Activated CD4-positive, alpha-beta memory T cell treated with anti-CD3 and anti-CD28 coated beads for 36 hours (primary cell): ENCODE measurements at regions not wholly inside any gene's neighbourhood (a gene's known extent, or its start where the extent isn't known, plus 50 kb on each side); places are given as distances from the start of the nearest gene placed in this dataset.
"Not testable (repeated sequence)": the region's sequence is repeated elsewhere in the genome, so short reads cannot be mapped to it uniquely, and the experiment has no call there.

Experiments used
- CTCF ChIA-PET: fragments of 350-600 bp; sonication (Branson Sonifier 250); formaldehyde crosslinking; loops from one replicate; lab custom pipeline; 2021; ENCODE audit warnings: antibody characterized with exemption, inconsistent platforms; lab: Charles Lee
- POLR2A ChIA-PET: fragments of 350-600 bp; sonication (Branson Sonifier 250); formaldehyde crosslinking; loops from one replicate; lab custom pipeline; 2021; ENCODE audit warnings: antibody characterized with exemption; lab: Charles Lee
- DNase-seq: peaks from one replicate; pipeline ENCODE4 v3.0.0-alpha.2; 2020
- H3K27ac Mint-ChIP-seq: one replicate; pipeline ENCODE4 v1.8.0; 2021; ENCODE audit warnings: mixed read lengths
- H3K27me3 Mint-ChIP-seq: one replicate; pipeline ENCODE4 v1.8.0; 2021; ENCODE audit warnings: mixed read lengths
- H3K36me3 Mint-ChIP-seq: one replicate; pipeline ENCODE4 v1.8.0; 2021; ENCODE audit warnings: mixed read lengths
- H3K4me1 Mint-ChIP-seq: one replicate; pipeline ENCODE4 v1.8.0; 2021; ENCODE audit warnings: low read depth, mixed read lengths
- H3K4me3 Mint-ChIP-seq: one replicate; pipeline ENCODE4 v1.8.0; 2021; ENCODE audit warnings: mild to moderate bottlenecking, mixed read lengths
- H3K9me3 Mint-ChIP-seq: one replicate; pipeline ENCODE4 v1.8.0; 2021; ENCODE audit warnings: mixed read lengths
- intact Hi-C: fragments of 100-400 bp; cut with micrococcal nuclease; formaldehyde crosslinking; loops from one replicate; pipeline ENCODE4 v1.15.1; 2023

DNA sequence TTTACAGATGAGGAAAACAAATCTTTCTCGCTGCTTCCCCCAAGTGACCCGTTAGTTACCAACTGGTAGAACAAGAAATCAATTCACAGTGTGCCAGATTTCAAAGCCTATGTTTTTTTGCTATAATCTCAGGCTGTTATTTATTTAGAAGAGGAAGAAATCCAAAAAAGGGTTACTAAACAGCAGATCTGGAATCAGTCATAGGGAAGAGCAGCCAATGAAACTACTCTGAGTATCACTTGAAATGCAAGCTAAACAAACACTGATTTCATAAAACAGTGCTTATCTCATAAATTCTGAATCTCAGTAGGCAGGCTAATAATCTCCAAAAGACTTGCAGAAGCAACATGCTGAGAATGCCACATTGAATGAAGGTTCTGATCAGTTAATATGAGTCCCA is 829.5 kb upstream of the ACO1 start:
- no peaks in the 10 kb centered on the region for H3K4me1 Mint-ChIP-seq
- ChIA-PET POLR2A (no interaction called here), CTCF (no interaction called here)
- intact Hi-C loops = no loop called here
- no peaks in the 10 kb centered on the region for H3K27me3 Mint-ChIP-seq
- no peaks in the 10 kb centered on the region for H3K36me3 Mint-ChIP-seq
- H3K27ac Mint-ChIP-seq = no peak overlapping the region
- H3K9me3 Mint-ChIP-seq = no peaks in the 10 kb centered on the region
- H3K4me3 Mint-ChIP-seq = no peak overlapping the region
- DNase-seq = no peak

DNA sequence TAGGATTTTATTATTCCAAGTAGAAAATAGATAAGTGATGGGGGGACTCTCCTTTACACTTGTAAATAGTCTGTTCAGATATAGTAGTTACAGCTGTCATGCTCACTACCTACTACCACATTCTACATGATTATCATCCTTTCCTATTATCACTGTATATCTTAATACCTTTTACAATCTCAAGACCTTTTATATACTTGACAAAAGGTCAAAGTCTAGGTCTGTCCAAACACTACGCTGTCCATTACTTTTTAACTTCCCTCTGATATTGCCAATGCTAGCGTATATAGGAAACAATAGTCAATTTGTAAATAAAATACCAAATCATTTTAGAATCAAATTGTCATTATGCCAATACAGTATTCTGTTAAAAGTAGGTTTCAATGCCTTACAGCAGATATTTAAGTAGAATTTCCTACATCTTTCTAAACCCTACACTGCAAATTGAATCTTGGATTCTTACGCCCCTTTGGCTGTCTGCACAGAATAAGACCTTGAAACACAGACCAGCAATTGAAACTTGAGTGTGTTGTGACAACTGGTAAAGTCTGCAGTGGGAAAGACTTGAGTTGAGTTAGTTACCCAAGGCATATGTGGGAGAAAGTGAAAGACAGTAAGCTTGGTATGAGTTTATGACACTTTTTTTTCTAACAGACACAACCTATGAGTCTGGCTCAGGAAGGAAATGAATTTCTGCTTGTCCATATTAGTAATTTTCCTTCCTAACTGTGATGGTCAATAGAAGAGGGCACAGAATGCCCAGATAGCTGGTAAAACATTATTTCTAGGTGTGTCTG is 827.6 kb upstream of the ACO1 start:
- ChIA-PET CTCF (no interaction called here), POLR2A (no interaction called here)
- H3K27me3 Mint-ChIP-seq = no peaks in the 10 kb centered on the region
- no peak overlapping the region for H3K27ac Mint-ChIP-seq
- no peak overlapping the region for H3K4me3 Mint-ChIP-seq
- no peak for DNase-seq
- no peaks in the 10 kb centered on the region for H3K9me3 Mint-ChIP-seq
- intact Hi-C loops = no loop called here
- H3K4me1 Mint-ChIP-seq = no peaks in the 10 kb centered on the region
- no peaks in the 10 kb centered on the region for H3K36me3 Mint-ChIP-seq

DNA sequence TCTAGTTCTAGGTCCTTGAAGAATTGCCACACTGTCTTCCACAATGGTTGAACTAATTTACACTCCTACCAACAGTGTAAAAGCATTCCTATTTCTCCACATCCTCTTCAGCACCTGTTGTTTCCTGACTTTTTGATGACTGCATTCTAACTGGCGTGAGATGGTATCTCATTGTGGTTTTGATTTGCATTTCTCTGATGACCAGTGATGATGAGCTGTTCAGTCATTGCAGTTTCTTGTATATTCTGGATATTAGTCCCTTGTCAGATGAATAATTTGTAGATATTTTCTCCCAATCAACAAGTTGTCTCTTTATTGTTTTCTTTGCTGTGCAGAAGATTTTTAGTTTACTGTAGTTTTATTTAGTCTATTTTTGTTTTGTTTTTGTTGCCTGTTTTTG is 812.3 kb upstream of the ACO1 start:
- H3K36me3 Mint-ChIP-seq, CTCF ChIA-PET: not testable (repeated sequence)

DNA sequence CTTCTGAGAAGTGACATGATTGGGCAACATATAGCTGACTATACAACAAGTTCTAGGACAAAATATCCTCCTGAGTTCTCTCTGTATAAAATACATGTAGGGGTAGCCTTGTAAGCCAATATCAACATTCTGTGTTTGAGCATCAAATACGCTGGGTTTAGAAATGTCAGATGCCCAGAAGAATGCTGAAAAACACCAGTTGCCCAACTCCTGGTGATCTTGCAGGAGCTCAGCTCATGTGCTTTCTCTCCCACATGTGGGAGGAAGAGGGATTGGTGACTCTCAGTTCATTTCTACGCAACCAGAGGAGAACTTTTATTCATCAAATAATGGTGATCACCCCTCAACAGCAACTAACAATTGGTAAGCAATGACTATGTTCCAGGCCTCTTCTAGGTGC is 810.9 kb upstream of the ACO1 start:
- peaks cover 10% of the 10 kb centered on the region for H3K9me3 Mint-ChIP-seq
- peaks cover 3% of the 10 kb centered on the region for H3K36me3 Mint-ChIP-seq
- intact Hi-C loops = no loop called here
- CTCF ChIA-PET = no interaction called here
- H3K4me3 Mint-ChIP-seq = no peak overlapping the region
- H3K4me1 Mint-ChIP-seq = peaks cover 5% of the 10 kb centered on the region
- POLR2A ChIA-PET = no interaction called here
- no peak overlapping the region for H3K27ac Mint-ChIP-seq
- no peak for DNase-seq
- H3K27me3 Mint-ChIP-seq = no peaks in the 10 kb centered on the region

More for the DNA sequence above, 812.3 kb upstream of the ACO1 start:
- H3K4me1 Mint-ChIP-seq, intact Hi-C loops, POLR2A ChIA-PET, H3K27me3 Mint-ChIP-seq, DNase-seq, H3K27ac Mint-ChIP-seq, H3K4me3 Mint-ChIP-seq: not testable (repeated sequence)
- H3K9me3 Mint-ChIP-seq = peaks cover 10% of the 10 kb centered on the region

DNA sequence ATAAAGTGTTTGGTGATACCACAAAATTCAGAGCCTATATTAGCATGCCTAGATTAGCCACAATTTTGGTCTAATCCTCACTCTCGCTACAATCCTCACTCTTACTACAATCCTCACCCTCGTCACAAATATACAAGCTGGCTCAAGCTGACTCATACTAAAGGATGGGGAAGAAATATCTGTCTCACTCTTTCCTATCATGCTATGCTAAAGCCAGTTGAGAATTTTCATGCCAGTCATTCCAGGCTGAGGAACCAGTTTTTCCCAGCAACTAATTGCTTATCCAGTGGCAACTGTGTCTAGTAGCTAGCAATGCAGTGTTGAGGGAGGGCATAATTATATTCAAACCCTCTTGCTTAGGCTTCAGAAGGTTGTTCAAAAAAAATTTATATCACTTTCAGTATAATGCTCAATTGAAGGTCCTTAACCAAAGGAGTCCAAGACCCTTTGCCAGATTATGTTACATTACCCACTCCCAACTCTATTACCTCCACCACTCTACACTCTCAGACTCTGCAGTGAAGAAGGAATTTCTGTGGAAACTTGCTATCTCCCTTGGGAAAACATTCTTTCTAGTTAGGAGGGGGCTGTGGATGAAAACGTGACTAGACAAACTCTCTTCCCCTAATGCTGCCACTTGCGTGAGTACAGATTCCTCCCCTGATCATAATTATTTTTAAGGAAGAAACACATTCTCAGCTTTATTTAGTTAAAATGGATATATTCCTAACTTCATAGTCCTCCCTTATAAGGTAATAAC is 810.3 kb upstream of the ACO1 start:
- Mint-ChIP-seq H3K36me3 (peaks cover 3% of the 10 kb centered on the region), H3K4me3 (no peak overlapping the region), H3K27ac (no peak overlapping the region), H3K9me3 (peaks cover 10% of the 10 kb centered on the region), H3K4me1 (peaks cover 5% of the 10 kb centered on the region), H3K27me3 (no peaks in the 10 kb centered on the region)
- POLR2A ChIA-PET = interaction anchor here (0.8 kb wide), 1 partner anchor 12 kb away, joined by 3 read pairs; no protein-coding TSS in a partner anchor
- CTCF ChIA-PET = no interaction called here
- intact Hi-C loops = no loop called here
- no peak for DNase-seq

DNA sequence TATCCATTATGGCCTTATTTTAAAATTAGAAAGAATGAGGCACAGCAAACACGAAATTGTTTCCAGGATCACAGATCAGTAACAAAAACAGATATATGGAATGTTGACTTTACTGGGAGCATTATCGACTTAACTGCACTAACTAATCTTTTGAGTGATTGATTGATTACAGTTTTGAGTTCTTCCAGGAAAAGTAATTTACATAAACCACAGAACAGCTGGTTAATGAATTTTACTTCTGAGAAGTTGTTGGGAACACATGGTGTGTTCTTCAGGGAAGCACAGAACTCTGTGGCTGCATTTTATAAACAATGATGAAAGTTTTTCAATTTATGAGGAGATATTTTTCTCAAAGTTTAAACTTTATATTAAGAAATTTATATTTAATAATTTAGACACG is 802.4 kb upstream of the ACO1 start:
- Mint-ChIP-seq H3K27me3 (no peaks in the 10 kb centered on the region), H3K4me1 (no peaks in the 10 kb centered on the region), H3K36me3 (no peaks in the 10 kb centered on the region), H3K9me3 (no peaks in the 10 kb centered on the region), H3K4me3 (no peak overlapping the region), H3K27ac (no peak overlapping the region)
- ChIA-PET CTCF (no interaction called here), POLR2A (no interaction called here)
- intact Hi-C loops = no loop called here
- no peak for DNase-seq

DNA sequence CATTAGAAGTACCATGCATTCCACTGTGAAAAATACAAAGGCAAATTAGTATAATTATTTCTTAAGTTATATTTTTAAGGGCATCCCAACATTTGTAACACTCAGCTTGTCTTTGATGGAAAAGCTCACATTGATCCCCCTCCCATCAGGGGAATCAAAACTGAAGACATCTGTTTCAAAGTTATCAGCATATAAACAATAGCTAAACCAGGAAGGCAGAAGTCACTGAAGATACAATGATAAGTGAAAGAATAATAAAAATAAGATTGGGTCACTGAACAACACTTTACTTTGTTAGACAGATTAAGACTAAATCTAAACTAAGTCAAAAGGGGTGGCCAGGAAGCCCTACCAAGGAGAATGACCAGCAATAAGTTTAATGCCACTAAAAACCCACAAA is 801.9 kb upstream of the ACO1 start:
- ChIA-PET CTCF (no interaction called here), POLR2A (no interaction called here)
- H3K36me3 Mint-ChIP-seq = no peaks in the 10 kb centered on the region
- DNase-seq = no peak
- no peaks in the 10 kb centered on the region for H3K9me3 Mint-ChIP-seq
- intact Hi-C loops = no loop called here
- no peaks in the 10 kb centered on the region for H3K4me1 Mint-ChIP-seq
- no peak overlapping the region for H3K4me3 Mint-ChIP-seq
- H3K27ac Mint-ChIP-seq = no peak overlapping the region
- H3K27me3 Mint-ChIP-seq = no peaks in the 10 kb centered on the region

DNA sequence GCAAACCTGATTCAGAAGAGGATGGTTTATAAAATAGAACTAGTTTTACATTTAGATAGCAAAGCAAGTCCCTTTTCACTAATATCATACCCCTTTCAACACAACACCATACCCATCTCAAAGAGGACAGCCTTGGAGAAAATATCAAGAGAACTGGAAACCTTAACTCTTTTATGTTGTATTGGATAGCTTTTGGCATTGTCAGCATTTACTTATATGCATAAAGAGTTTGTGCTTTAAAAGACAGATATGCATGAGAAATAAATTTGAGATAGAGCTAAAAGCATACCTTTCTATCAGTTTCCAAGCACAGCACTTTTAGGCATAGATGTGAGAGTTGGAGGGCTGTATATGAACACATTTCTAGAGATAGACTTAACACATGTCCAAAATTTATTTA is 799.3 kb upstream of the ACO1 start:
- no peaks in the 10 kb centered on the region for H3K36me3 Mint-ChIP-seq
- no peaks in the 10 kb centered on the region for H3K27me3 Mint-ChIP-seq
- no peak for DNase-seq
- no peaks in the 10 kb centered on the region for H3K4me1 Mint-ChIP-seq
- ChIA-PET POLR2A (no interaction called here), CTCF (no interaction called here)
- H3K27ac Mint-ChIP-seq = no peak overlapping the region
- intact Hi-C loops = no loop called here
- H3K9me3 Mint-ChIP-seq = no peaks in the 10 kb centered on the region
- no peak overlapping the region for H3K4me3 Mint-ChIP-seq

DNA sequence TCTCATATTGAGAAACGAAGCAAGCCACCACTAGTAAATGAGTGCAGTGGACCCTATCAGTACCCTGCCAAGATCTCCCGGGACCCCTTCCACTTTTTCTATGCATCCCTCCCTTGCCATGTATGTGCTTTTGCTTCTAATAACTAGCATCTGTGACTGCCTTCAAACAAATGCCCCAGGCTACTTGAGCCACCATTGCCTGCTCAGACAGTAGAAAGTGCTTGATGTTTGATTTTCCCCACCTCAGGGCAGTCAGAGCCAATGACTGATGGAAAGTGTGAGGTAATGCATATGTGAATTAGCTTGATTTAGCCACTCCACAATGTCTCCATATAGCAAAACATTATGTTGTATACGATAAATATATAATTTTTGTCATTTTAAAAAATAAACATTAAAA is 797.3 kb upstream of the ACO1 start:
- no peaks in the 10 kb centered on the region for H3K36me3 Mint-ChIP-seq
- CTCF ChIA-PET = no interaction called here

DNA sequence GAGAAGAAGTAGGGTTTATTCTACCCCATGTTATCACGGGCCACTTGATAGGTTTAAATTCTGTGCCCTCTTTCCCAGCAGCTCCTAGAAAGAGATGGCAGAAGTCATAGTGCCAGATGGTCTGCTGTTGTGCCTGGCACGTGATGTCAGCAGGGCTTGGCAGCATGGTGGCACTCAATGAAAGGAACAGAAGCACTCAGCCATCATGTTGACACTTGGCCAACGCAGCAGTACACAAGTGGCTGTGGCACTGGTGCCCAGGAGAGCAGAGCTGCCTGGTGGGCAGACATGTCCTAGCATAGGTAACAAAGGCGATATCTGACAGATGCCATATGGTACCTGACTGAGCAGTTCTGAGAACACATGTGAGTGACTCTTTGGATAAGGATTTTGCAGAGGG is 796.4 kb upstream of the ACO1 start:
- DNase-seq = no peak

More for the DNA sequence above, 797.3 kb upstream of the ACO1 start:
- POLR2A ChIA-PET = no interaction called here
- Mint-ChIP-seq H3K27ac (no peak overlapping the region), H3K9me3 (no peaks in the 10 kb centered on the region), H3K4me1 (no peaks in the 10 kb centered on the region), H3K27me3 (no peaks in the 10 kb centered on the region), H3K4me3 (no peak overlapping the region)
- no peak for DNase-seq
- intact Hi-C loops = no loop called here

DNA sequence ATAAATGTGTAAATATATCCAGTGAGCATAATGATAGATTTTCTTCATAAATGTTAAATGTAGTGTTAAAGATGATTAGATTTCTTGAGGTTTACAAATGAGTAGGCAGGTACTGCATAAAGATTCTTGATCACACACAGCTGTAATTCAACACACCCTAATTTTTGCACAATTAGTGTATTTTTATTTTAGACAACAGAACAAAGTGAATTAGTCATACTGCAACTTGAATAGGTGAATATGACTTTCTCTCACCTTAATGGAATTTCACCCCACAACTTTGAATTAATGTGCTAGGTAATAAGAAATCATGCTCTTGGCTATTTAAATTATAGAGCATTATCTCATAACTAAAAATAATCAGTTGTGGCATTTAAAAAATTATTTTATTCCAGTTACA is 795.7 kb upstream of the ACO1 start:
- H3K27ac Mint-ChIP-seq = no peak overlapping the region
- DNase-seq = no peak
- no peaks in the 10 kb centered on the region for H3K4me1 Mint-ChIP-seq
- H3K36me3 Mint-ChIP-seq = no peaks in the 10 kb centered on the region
- H3K9me3 Mint-ChIP-seq = no peaks in the 10 kb centered on the region
- ChIA-PET POLR2A (no interaction called here), CTCF (no interaction called here)
- intact Hi-C loops = no loop called here
- no peak overlapping the region for H3K4me3 Mint-ChIP-seq
- H3K27me3 Mint-ChIP-seq = no peaks in the 10 kb centered on the region

More for the DNA sequence above, 796.4 kb upstream of the ACO1 start:
- CTCF ChIA-PET = no interaction called here
- Mint-ChIP-seq H3K4me1 (no peaks in the 10 kb centered on the region), H3K36me3 (no peaks in the 10 kb centered on the region), H3K4me3 (no peak overlapping the region), H3K27ac (no peak overlapping the region), H3K9me3 (no peaks in the 10 kb centered on the region), H3K27me3 (no peaks in the 10 kb centered on the region)
- intact Hi-C loops = no loop called here
- POLR2A ChIA-PET = no interaction called here

DNA sequence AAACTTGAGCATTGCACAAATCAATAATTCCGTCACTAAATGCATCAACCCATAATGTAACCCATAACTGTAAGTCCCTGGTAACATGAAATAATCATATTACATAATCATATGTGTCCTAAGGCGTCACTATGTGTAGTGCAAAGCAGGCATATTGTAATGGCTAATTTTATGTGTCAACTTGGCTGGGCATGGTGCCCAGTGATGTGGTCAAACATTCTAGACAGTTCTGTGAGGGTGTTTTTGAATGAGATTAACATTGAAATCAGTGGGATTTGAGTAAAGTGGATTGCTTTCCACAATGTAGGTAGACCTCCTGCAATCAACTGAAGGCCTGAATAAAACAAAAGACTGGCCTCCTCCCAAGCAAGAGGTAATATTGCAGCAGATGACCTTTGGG is 794.4 kb upstream of the ACO1 start:
- ChIA-PET CTCF (no interaction called here), POLR2A (no interaction called here)
- Mint-ChIP-seq H3K4me1 (no peaks in the 10 kb centered on the region), H3K36me3 (no peaks in the 10 kb centered on the region), H3K27ac (no peak overlapping the region), H3K27me3 (no peaks in the 10 kb centered on the region), H3K4me3 (no peak overlapping the region), H3K9me3 (peaks cover 2% of the 10 kb centered on the region)
- DNase-seq = no peak
- intact Hi-C loops = no loop called here

DNA sequence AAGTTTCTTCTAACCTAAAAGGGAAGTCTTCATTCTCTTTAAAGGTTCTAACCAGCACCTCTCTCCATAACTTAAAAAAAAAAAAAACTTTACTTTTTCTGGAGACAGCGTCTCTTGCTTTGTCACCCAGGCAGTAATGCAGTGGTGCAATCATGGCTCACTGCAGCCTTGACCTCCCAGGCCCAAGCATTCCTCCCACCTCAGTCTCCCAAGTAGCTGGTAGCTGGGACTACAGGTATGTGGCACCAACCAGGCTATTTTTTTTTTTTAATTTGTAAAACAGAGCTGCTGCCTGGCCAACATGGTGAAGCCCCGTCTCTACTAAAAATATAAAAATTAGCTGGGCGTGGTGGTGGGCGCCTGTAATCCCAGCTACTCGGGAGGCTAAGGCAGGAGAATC is 787.4 kb upstream of the ACO1 start:
- H3K27ac Mint-ChIP-seq, H3K36me3 Mint-ChIP-seq, CTCF ChIA-PET, H3K4me3 Mint-ChIP-seq, POLR2A ChIA-PET, H3K4me1 Mint-ChIP-seq, DNase-seq, intact Hi-C loops, H3K9me3 Mint-ChIP-seq, H3K27me3 Mint-ChIP-seq: not testable (repeated sequence)
